ENCODE measurements at regions not wholly inside any gene's neighbourhood (a gene's known extent, or its start where the extent isn't known, plus 50 kb on each side); places are given as distances from the start of the nearest gene placed in this dataset.

GRCh38 chr6:71720705-71721104 is 165.6 kb upstream of the RIMS1 start:
- TF ChIP-seq CTCF (IDR thresholded peaks at IDR 0.05; ENCODE audit: low read depth, low read length, missing input control): no peak
- no peak for TF ChIP-seq JUND (IDR thresholded peaks at IDR 0.05)
- no peak for TF ChIP-seq REST (IDR thresholded peaks at IDR 0.05)
- no peak for TF ChIP-seq GABPA (IDR thresholded peaks at IDR 0.05 in 1 of 2, conservative IDR thresholded peaks at IDR 0.05 in 1 of 2)
- no peak for TF ChIP-seq TAF1 (conservative IDR thresholded peaks at IDR 0.05)
- TF ChIP-seq SP1 (IDR thresholded peaks at IDR 0.05): no peak
- no peak for TF ChIP-seq FOXA2 (IDR thresholded peaks at IDR 0.05)
- TF ChIP-seq FOXA1 (IDR thresholded peaks at IDR 0.05): no peak
- no peak for TF ChIP-seq ZBTB33 (IDR thresholded peaks at IDR 0.05)
- no peak for TF ChIP-seq MAX (IDR thresholded peaks at IDR 0.05)
- TF ChIP-seq NR2F2 (IDR thresholded peaks at IDR 0.05): no peak
- TF ChIP-seq RAD21 (IDR thresholded peaks at IDR 0.05): no peak
- no peak for TF ChIP-seq RXRA (IDR thresholded peaks at IDR 0.05)
- no peak for TF ChIP-seq YY1 (IDR thresholded peaks at IDR 0.05)

Data from liver (tissue), 3 donors.